GM18499 (cell line): ENCODE measurements at regions not wholly inside any gene's neighbourhood (a gene's known extent, or its start where the extent isn't known, plus 50 kb on each side); places are given as distances from the start of the nearest gene placed in this dataset.
"Not testable (repeated sequence)": the region's sequence is repeated elsewhere in the genome, so short reads cannot be mapped to it uniquely, and the experiment has no call there.

Experiments used
- ATAC-seq: cut with Tn5 transposase; IDR thresholded peaks from one replicate; pipeline ENCODE4 v1.9.1; 2021; ENCODE audit warnings: moderate number of reproducible peaks; ENCODE audit not compliant: insufficient read depth, unreplicated experiment

GRCh38 chr2:51959696-51960095, 927.8 kb upstream of the NRXN1 start:
- no peak for ATAC-seq

DNA sequence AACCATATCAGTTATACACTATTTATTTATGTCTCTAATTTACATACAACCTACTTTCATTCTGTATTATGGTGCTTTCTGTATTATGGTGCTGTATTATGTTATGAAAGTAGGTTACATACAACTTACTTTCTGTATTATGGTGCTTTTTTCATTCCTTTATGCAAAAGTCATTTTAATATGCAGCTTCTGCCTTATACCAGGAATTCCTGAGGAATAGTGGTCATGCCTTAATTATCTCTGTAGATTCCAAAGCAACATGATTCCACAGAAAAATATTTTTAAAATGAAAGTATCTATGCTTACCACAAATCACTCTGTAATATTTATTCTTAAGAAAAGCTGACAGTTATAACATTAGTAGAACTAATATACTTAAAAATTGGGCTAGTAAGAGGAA, 922.0 kb upstream of the NRXN1 start:
- ATAC-seq = no peak

DNA sequence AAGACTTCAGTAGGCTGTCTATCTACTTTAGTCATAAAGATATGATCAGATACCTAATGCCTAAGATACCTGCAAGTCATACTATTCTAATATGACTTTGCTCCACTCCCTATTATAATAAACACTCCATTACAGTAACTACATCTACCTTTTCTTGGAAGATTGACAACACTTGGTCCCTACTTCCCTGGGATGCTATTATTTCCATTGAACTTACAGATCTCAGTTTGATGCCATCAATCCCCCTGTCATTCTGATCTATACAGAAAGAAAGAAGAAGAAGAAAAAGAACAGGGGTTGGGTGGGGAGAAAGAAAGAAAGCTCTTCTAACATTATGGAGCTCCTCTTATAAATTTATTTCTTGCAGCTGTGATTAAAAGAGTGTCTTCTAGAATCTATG, 889.1 kb upstream of the NRXN1 start:
- ATAC-seq = no peak

GRCh38 chr2:51920509-51920908, 888.6 kb upstream of the NRXN1 start:
- ATAC-seq = no peak

- no peak for ATAC-seq
Measured at GRCh38 chr2:51919395-51919794, 887.5 kb upstream of the NRXN1 start.

GRCh38 chr2:51918113-51918512, 886.2 kb upstream of the NRXN1 start:
- ATAC-seq = no peak

GRCh38 chr2:51903728-51904127, 871.8 kb upstream of the NRXN1 start:
- ATAC-seq = no peak

- ATAC-seq = no peak
Measured at GRCh38 chr2:51899643-51900042, 867.7 kb upstream of the NRXN1 start.

DNA sequence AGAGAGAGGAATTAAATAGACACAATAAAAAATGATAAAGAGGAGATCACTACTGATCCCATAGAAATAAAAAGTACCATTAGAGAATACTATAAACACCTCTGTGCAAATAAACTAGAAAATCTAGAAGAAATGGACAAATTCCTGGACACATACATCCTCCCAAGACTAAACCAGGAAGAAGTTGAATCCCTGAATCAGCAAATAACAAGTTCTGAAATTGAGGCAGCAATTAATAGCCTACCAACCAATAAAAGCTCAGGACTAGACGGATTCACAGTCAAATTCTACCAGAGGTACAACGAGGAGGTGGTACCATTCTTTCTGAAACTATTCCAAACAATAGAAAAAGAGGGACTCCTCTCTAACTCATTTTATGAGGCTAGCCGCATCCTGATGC, 862.7 kb upstream of the NRXN1 start:
- not testable (repeated sequence) for ATAC-seq

- ATAC-seq = no peak
Measured at GRCh38 chr2:51888120-51888519, 856.2 kb upstream of the NRXN1 start.

DNA sequence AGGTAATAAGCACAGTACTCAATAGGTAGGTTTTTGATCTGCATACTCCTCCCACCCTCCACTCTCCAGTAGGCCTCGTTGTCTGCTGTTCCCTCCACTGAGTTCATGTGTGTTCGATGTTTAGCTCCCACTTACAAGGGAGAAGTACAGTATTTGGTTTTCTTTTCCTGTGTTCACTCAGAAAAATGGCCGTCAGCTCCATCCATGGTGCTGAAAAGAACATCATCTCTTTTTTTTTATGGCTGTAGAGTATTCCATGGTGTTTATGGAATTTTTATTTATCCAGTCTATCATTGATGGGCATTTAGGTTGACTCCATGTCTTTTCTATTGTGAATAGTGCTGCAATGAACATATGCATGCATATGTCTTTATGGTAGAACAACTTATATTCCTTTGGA, 849.7 kb upstream of the NRXN1 start:
- ATAC-seq = no peak

DNA sequence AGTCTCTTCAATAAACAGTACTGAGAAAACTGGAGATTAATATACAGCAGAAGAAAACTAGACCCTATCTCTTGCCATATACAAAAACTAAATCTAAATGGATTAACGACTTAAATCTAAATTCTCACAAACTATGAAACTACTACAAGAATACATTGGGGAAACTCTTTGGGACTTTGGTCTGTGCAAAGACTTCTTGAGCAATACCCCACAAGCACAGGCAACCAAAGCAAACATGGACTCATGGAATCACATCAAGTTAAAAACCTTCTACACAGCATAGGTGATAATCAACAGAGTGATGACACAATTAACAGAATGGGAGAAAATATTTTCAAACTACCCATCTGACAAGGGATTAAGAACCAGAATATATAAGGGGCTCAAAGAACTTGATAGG, 848.2 kb upstream of the NRXN1 start:
- ATAC-seq = no peak

- no peak for ATAC-seq
Measured at GRCh38 chr2:51866361-51866760, 834.4 kb upstream of the NRXN1 start.

DNA sequence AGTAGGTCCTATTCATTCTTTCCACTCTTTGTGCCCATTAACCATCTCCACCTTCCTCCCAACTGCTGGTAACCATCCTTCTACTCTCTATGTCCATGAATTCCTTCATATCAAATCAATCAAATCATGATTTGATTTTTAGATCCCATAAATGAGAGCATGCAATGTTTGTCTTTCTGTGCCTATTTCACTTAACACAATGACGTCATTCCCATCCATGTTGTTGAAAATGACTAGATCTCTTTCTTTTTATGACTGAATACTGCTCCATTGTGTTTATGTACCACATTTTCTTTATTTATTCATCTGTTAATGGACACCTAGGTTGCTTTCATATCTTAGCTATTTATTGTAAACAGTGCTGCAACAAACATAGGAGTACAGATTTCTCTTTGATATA, 827.3 kb upstream of the NRXN1 start:
- ATAC-seq = no peak

DNA sequence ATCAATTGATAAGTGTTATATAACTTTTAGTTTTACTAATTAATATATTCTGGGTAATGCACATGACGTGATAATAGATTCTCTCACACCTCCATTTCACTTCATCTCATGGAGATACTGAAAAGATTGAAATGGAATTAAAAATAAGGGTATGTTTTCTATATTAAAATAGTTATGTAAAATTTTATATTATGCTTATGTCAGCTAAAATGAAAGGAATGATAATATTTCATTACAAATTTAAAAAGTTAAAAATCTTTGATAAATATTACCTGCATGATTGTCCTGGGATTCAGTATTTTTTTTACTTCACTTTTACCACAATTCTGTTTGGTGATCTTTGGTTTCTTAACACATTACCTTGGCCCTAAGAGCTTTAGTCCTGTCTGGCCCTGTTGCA, 823.8 kb upstream of the NRXN1 start:
- ATAC-seq = no peak

DNA sequence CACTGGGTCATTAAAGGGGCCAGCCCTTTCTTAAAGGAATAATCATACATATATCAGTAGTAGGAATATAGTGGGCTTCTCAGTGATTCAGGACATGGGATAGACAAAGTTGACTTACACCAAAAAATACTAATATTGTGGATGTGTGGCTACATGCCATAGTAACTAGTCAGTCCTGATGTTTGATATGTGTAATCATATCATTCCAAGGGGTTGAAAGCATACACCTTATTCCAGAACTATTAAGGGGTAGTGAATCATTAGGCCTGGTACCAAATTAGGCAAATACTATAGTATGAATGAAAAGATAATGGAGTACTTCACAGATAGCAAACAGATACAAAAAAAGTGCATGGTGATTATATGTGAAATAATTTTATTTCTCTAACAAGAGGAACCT, 814.9 kb upstream of the NRXN1 start:
- no peak for ATAC-seq

DNA sequence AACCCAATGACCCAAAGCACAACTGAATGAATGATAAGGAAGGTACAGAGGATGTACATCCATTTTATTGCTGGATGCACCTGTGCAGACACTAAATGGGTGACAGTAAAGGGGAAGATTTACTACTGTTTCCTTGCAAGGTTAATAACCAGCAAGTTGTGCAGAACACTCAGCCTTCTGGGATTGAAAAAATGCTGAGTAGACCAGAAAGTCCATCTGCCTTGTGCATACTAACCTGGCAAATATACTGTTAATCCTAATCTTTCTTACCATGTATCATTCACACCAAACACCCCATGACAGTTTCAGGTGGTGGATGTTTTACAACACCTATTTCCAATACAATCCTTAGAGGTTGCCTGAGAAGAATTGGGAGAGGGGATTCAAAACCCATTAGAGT, 814.1 kb upstream of the NRXN1 start:
- no peak for ATAC-seq

GRCh38 chr2:51844596-51844995, 812.7 kb upstream of the NRXN1 start:
- no peak for ATAC-seq

DNA sequence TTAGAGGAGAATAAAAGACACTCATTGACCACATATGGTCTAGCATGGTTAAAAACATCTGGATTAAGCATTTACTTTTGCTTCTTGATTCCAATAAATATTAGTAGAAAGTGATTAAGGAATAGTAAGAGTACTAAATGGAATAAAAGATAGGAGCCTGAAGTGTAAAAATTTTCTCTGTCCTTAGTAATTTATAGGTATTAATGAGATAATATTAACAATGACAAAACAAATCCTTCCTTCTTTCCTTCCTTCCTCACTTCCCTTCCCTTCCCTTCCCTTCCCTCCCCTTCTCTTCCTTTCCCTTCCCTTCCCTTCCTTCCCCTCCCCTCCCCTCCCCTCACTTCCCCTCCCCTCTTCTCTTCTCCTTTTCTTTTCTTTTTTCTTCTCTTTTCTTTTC, 797.5 kb upstream of the NRXN1 start:
- no peak for ATAC-seq

DNA sequence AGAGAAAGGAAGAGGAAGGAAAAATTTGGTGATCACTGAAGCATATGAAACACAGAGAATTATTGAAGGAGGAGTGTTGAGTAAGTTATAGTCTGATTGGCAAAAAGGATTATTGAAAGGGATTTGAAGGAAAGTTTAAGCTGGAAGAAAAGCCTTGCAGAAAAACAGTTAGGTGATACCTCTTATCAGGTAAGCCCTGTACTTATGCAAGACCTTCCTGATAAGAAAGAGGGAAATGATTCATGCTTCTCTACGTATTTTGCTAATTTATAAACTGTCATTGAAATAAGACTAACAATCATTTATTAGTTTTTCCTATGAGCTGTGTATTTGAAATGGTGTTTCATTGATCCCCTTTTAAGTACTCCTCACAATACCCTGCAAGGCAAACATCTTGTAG, 793.9 kb upstream of the NRXN1 start:
- no peak for ATAC-seq

GRCh38 chr2:51813247-51813646, 781.3 kb upstream of the NRXN1 start:
- no peak for ATAC-seq

DNA sequence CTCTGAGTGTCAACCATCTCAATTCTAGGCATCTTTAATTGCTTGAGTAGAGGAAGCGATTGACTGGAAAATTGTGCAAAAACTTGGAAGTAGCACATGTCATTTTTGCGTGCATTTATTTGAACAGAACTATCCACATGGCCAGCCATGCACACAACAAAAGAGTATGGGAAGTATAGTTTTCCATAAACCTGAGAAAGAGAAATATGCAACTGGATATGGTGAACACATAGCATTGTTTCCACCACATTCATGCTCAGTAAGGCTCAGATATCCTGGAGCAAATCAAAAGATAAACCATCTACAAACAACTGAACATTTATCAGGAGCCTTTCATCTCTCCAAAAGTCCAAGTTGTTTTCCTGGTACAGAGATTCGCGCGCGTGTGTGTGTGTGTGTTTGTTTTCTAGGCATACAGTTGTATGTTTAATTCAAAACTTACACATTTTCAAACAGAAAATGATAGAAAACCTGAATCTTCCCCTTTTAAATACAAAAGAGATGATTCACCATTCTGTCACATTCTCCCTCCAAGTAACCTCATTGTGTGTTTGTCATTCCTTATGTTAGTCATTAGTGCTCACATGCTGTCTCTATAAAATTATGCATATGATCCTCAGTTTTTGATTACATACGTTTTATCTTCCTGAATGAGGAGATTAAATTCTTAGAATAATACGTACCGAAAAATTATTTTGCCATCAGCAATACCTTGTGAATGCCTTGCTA, 780.4 kb upstream of the NRXN1 start:
- ATAC-seq = no peak

GRCh38 chr2:51810197-51810596, 778.3 kb upstream of the NRXN1 start:
- no peak for ATAC-seq
